Thyroid gland (tissue), 4 donors: ENCODE measurements at regions not wholly inside any gene's neighbourhood (a gene's known extent, or its start where the extent isn't known, plus 50 kb on each side); places are given as distances from the start of the nearest gene placed in this dataset.

ENCODE experiments used
- DNase-seq, 2 donors: peaks; one replicate each; pipeline ENCODE4 v3.0.0-alpha.2; 2019
- H3K27ac ChIP-seq, 3 donors: fragments of 200-600 bp; sonication (generic); 1 replicate in 2 of 3; 2 replicates in 1 of 3; pipeline ENCODE4 v1.5.1; 2016 to 2019; ENCODE audit warnings: mild to moderate bottlenecking in 1 of 3, moderate library complexity in 1 of 3
- H3K27me3 ChIP-seq: fragments of 200-600 bp; sonication (generic); one replicate; pipeline ENCODE4 v1.5.1; 2019
- H3K36me3 ChIP-seq, 2 donors: fragments of 200-600 bp; sonication (generic); one replicate each; pipeline ENCODE4 v1.5.1; 2016 to 2019
- H3K4me1 ChIP-seq, 2 donors: fragments of 200-600 bp; sonication (generic); one replicate each; pipeline ENCODE4 v1.5.1; 2017 to 2019
- H3K4me3 ChIP-seq, 3 donors: fragments of 200-600 bp; sonication (generic); replicated peaks in 1 of 3; 1 replicate in 2 of 3; 2 replicates in 1 of 3; pipeline ENCODE4 v1.5.1; 2016; ENCODE audit warnings: mild to moderate bottlenecking in 1 of 3
- H3K9me3 ChIP-seq: fragments of 200-600 bp; sonication (generic); one replicate; pipeline ENCODE4 v1.5.1; 2017
- POLR2A ChIP-seq, 2 donors: fragments of 450-650 bp; IDR thresholded peaks; one replicate each; pipeline ENCODE4 v1.6.1; 2017; ENCODE audit warnings: antibody characterized with exemption in 2 of 2, mild to moderate bottlenecking in 2 of 2, moderate library complexity in 1 of 2
- WGBS, 2 donors: methylation state at CpG; one replicate each; pipeline ENCODE4 v1.1.5; 2017; 5-methylcytosine and 5-hydroxymethylcytosine counted together
- intact Hi-C: fragments of 100-400 bp; cut with DNase I; formaldehyde crosslinking; loops from one replicate; pipeline ENCODE4 v1.15.1; 2023
- TF ChIP-seq, protein P1 (sequence below), 6 experiments: fragments of 200-600 bp in 3 of 6; fragments of 450-650 bp in 3 of 6; sonication (generic) in 3 of 6; IDR thresholded peaks; one replicate each; pipeline ENCODE4 v1.5.1; 2016 to 2019; ENCODE audit warnings: antibody characterized with exemption in 6 of 6, mild to moderate bottlenecking in 2 of 6, inconsistent platforms in 1 of 6, moderate library complexity in 1 of 6

- Histone ChIP-seq H3K9me3 (no peaks in the 10 kb centered on the region), H3K27ac (no peak overlapping the region), H3K4me1 (peaks cover 8 to 15% of the 10 kb centered on the region in 2 donors), H3K4me3 (no peak overlapping the region), H3K27me3 (no peaks in the 10 kb centered on the region), H3K36me3 (no peaks in the 10 kb centered on the region)
- TF ChIP-seq, protein P1, sequence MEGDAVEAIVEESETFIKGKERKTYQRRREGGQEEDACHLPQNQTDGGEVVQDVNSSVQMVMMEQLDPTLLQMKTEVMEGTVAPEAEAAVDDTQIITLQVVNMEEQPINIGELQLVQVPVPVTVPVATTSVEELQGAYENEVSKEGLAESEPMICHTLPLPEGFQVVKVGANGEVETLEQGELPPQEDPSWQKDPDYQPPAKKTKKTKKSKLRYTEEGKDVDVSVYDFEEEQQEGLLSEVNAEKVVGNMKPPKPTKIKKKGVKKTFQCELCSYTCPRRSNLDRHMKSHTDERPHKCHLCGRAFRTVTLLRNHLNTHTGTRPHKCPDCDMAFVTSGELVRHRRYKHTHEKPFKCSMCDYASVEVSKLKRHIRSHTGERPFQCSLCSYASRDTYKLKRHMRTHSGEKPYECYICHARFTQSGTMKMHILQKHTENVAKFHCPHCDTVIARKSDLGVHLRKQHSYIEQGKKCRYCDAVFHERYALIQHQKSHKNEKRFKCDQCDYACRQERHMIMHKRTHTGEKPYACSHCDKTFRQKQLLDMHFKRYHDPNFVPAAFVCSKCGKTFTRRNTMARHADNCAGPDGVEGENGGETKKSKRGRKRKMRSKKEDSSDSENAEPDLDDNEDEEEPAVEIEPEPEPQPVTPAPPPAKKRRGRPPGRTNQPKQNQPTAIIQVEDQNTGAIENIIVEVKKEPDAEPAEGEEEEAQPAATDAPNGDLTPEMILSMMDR (IDR thresholded peaks at IDR 0.05), result no peak
- TF ChIP-seq POLR2A (IDR thresholded peaks at IDR 0.05), result no peak
- intact Hi-C loops, result no loop called here
- WGBS, 2 donors, result 51 to 60% methylated on average over 3 of the region's 3 CpGs
- no peak for DNase-seq
Observed at GRCh38 chr7:41491883-41492471, 210.9 kb downstream of the INHBA start.

DNA sequence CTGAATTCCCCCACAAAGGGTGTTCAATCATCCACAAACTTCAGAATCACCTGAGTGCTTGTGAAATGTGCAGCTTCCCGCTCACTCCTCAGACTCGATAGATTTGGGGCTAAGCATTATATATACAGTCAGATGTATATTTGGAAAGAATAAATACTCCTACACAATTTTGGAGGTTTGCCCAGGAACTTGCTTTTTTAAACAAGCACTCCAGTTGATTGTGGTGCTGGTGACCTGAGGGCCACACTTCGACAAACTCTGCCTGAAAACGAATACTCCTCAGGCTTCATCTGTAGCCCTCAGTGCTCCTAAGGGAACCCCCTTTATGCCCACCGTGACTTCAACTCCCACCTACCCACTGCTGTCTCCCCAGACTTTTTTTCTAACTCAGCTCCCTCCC is 211.6 kb downstream of the INHBA start:
- TF ChIP-seq, protein P1 (IDR thresholded peaks at IDR 0.05), result no peak
- TF ChIP-seq POLR2A (IDR thresholded peaks at IDR 0.05), result no peak
- no peaks in the 10 kb centered on the region for H3K36me3 ChIP-seq
- no peak overlapping the region for H3K27ac ChIP-seq
- H3K9me3 ChIP-seq, result no peaks in the 10 kb centered on the region
- WGBS, 2 donors, result 21 to 28% methylated on average over 5 of the region's 5 CpGs
- H3K4me1 ChIP-seq, result peaks cover 8 to 15% of the 10 kb centered on the region in 2 donors
- peak in 1 of 2 donors; percentile 3 for DNase-seq
- no peak overlapping the region for H3K4me3 ChIP-seq
- intact Hi-C loops, result no loop called here
- no peaks in the 10 kb centered on the region for H3K27me3 ChIP-seq

- H3K36me3 ChIP-seq, result no peaks in the 10 kb centered on the region
- TF ChIP-seq, protein P1 (IDR thresholded peaks at IDR 0.05), result no peak
- no peak for TF ChIP-seq POLR2A (IDR thresholded peaks at IDR 0.05)
- H3K27me3 ChIP-seq, result no peaks in the 10 kb centered on the region
- H3K27ac ChIP-seq, result no peak overlapping the region
- no peaks in the 10 kb centered on the region for H3K9me3 ChIP-seq
- H3K4me1 ChIP-seq, result peaks cover 8 to 15% of the 10 kb centered on the region in 2 donors
- no peak overlapping the region for H3K4me3 ChIP-seq
- no peak for DNase-seq
- intact Hi-C loops, result no loop called here
- 98 to 100% methylated on average over 2 of the region's 2 CpGs for WGBS, 2 donors
Observed at GRCh38 chr7:41489885-41490284, 213.0 kb downstream of the INHBA start.

DNA sequence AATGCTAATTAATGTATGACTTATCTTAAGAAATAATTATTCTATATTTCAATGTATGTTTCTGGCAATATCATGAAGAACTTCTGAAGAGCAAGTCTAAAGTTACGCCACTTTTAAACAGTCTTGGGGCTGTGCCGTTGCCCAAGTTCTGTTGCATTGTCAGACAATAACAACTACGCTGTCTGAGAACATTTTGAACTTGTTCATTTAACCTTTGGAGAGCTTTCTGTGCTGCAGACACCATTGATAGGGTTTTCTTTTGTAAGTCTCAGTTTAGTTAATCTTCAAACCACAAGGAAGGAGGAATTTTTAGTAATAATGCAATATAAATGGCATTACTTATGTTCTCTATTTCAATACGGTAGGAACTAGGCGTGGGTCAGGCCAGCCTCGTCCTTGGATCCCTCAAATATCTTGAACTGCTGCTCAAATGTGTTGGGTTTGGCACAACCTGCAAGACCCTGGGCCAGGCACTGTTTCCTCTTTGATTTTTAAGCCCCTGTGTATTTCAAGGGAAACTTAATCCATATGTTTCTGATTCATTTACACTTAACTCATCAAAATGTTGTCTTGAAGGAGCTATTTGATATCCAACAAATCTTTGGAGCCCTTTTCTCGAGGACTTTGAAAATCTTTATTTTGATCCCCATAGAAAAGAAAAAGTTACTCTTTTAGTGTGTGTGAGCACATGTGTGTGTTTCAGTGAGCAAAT is 215.5 kb downstream of the INHBA start:
- DNase-seq, result no peak
- Histone ChIP-seq H3K36me3 (no peaks in the 10 kb centered on the region), H3K4me1 (peaks cover 8 to 12% of the 10 kb centered on the region in 2 donors), H3K27me3 (no peaks in the 10 kb centered on the region), H3K9me3 (no peaks in the 10 kb centered on the region), H3K4me3 (no peak overlapping the region), H3K27ac (no peak overlapping the region)
- TF ChIP-seq, protein P1 (IDR thresholded peaks at IDR 0.05), result no peak
- TF ChIP-seq POLR2A (IDR thresholded peaks at IDR 0.05), result no peak
- intact Hi-C loops, result no loop called here
- 79 to 87% methylated on average over 7 of the region's 7 CpGs for WGBS, 2 donors

- Histone ChIP-seq H3K27ac (no peak overlapping the region), H3K4me1 (no peaks in the 10 kb centered on the region), H3K27me3 (no peaks in the 10 kb centered on the region), H3K9me3 (no peaks in the 10 kb centered on the region), H3K36me3 (no peaks in the 10 kb centered on the region), H3K4me3 (no peak overlapping the region)
- intact Hi-C loops, result no loop called here
- DNase-seq, result no peak
- TF ChIP-seq, protein P1 (IDR thresholded peaks at IDR 0.05), result no peak
- no peak for TF ChIP-seq POLR2A (IDR thresholded peaks at IDR 0.05)
Observed at GRCh38 chr7:41481353-41481752, 221.5 kb downstream of the INHBA start.
